CD4-positive, alpha-beta T cell treated with Interleukin-4 for 4 hours (primary cell): ENCODE measurements at regions not wholly inside any gene's neighbourhood (a gene's known extent, or its start where the extent isn't known, plus 50 kb on each side); places are given as distances from the start of the nearest gene placed in this dataset.
"Not testable (repeated sequence)": the region's sequence is repeated elsewhere in the genome, so short reads cannot be mapped to it uniquely, and the experiment has no call there.

ENCODE experiments used
- DNase-seq: peaks from one replicate; pipeline ENCODE4 v3.0.0-alpha.2; 2020

GRCh38 chr10:21403256-21404015, 122.0 kb downstream of the SKIDA1 start:
- DNase-seq = no peak

GRCh38 chr10:21402606-21403083, 122.8 kb downstream of the SKIDA1 start:
- DNase-seq = no peak

- DNase-seq = no peak
Observed at GRCh38 chr10:21401196-21401595, 124.3 kb downstream of the SKIDA1 start.

GRCh38 chr10:21399392-21400035, 126.0 kb downstream of the SKIDA1 start:
- DNase-seq = no peak

- DNase-seq = no peak
Observed at GRCh38 chr10:21398563-21399231, 126.8 kb downstream of the SKIDA1 start.

- DNase-seq = no peak
Observed at GRCh38 chr10:21396889-21397288, 128.6 kb downstream of the SKIDA1 start.

- DNase-seq = no peak
Observed at GRCh38 chr10:21393931-21394330, 131.6 kb downstream of the SKIDA1 start.

GRCh38 chr10:21388589-21388988, 136.9 kb downstream of the SKIDA1 start:
- DNase-seq = no peak

- no peak for DNase-seq
Observed at GRCh38 chr10:21387868-21388267, 137.6 kb downstream of the SKIDA1 start.

GRCh38 chr10:21385996-21386585, 139.4 kb downstream of the SKIDA1 start:
- DNase-seq = no peak

GRCh38 chr10:21385536-21385935, 139.9 kb downstream of the SKIDA1 start:
- no peak for DNase-seq

- DNase-seq = no peak
Observed at GRCh38 chr10:21379143-21379542, 146.3 kb downstream of the SKIDA1 start.

GRCh38 chr10:21375274-21375673, 150.2 kb downstream of the SKIDA1 start:
- DNase-seq = not testable (repeated sequence)

GRCh38 chr10:21373881-21374280, 151.6 kb downstream of the SKIDA1 start:
- DNase-seq = not testable (repeated sequence)

- peak; percentile 17 for DNase-seq
Observed at GRCh38 chr10:21372651-21373410, 152.7 kb downstream of the SKIDA1 start.

- DNase-seq = no peak
Observed at GRCh38 chr10:21369697-21370096, 155.8 kb downstream of the SKIDA1 start.

GRCh38 chr10:21368728-21369425, 156.6 kb downstream of the SKIDA1 start:
- DNase-seq = no peak

GRCh38 chr10:21368022-21368582, 157.4 kb downstream of the SKIDA1 start:
- no peak for DNase-seq

- not testable (repeated sequence) for DNase-seq
Observed at GRCh38 chr10:21366108-21366507, 159.4 kb downstream of the SKIDA1 start.

GRCh38 chr10:21364196-21365114, 161.0 kb downstream of the SKIDA1 start:
- no peak for DNase-seq

GRCh38 chr10:21363731-21364104, 161.8 kb downstream of the SKIDA1 start:
- DNase-seq = no peak
